SK-N-SH treated with all-trans-retinoic acid at 6 μM for 48 hours (cell line): ENCODE measurements at regions not wholly inside any gene's neighbourhood (a gene's known extent, or its start where the extent isn't known, plus 50 kb on each side); places are given as distances from the start of the nearest gene placed in this dataset.

Source experiments
- BACH2 ChIP-seq: fragments of 250-450 bp; sonication (Bioruptor Pico); IDR thresholded peaks from 2 replicates; pipeline ENCODE4 v1.9.0; 2021; ENCODE audit warnings: mild to moderate bottlenecking, borderline replicate concordance
- CREB5 ChIP-seq: fragments of 250-450 bp; sonication (Bioruptor Pico); IDR thresholded peaks from 2 replicates; pipeline ENCODE4 v1.5.1; 2020; ENCODE audit warnings: low read depth, mild to moderate bottlenecking, moderate library complexity
- CSDC2 ChIP-seq: fragments of 250-450 bp; sonication (Bioruptor Pico); IDR thresholded peaks from 2 replicates; pipeline ENCODE4 v1.5.0; 2020; ENCODE audit warnings: mild to moderate bottlenecking, moderate library complexity
- ESRRG ChIP-seq: fragments of 250-450 bp; sonication (Bioruptor Pico); IDR thresholded peaks from 2 replicates; pipeline ENCODE4 v1.6.1; 2021; ENCODE audit warnings: mild to moderate bottlenecking
- ISL1 ChIP-seq: fragments of 250-450 bp; sonication (Bioruptor Pico); IDR thresholded peaks from 2 replicates; pipeline ENCODE4 v2.1.2; 2022; ENCODE audit warnings: mild to moderate bottlenecking, moderate library complexity
- PATZ1 ChIP-seq: fragments of 250-450 bp; sonication (Bioruptor Pico); IDR thresholded peaks from 2 replicates; pipeline ENCODE4 v1.8.0; 2020; ENCODE audit warnings: mild to moderate bottlenecking, moderate library complexity, borderline replicate concordance
- PPARA ChIP-seq: fragments of 250-450 bp; sonication (Bioruptor Pico); IDR thresholded peaks from 2 replicates; pipeline ENCODE4 v1.5.0; 2020; ENCODE audit warnings: mild to moderate bottlenecking, borderline replicate concordance
- RARB ChIP-seq: fragments of 250-450 bp; sonication (Bioruptor Pico); IDR thresholded peaks from 2 replicates; pipeline ENCODE4 v1.8.0; 2021; ENCODE audit warnings: mild to moderate bottlenecking, moderate library complexity
- SNAI2 ChIP-seq: fragments of 250-450 bp; sonication (Bioruptor Pico); IDR thresholded peaks from 2 replicates; pipeline ENCODE4 v1.5.0; 2020; ENCODE audit warnings: mild to moderate bottlenecking, moderate library complexity
- TOX ChIP-seq: fragments of 250-450 bp; sonication (Bioruptor Pico); IDR thresholded peaks from 2 replicates; pipeline ENCODE4 v1.8.0; 2021; ENCODE audit warnings: mild to moderate bottlenecking, moderate library complexity, borderline replicate concordance
- TSHZ2 ChIP-seq: fragments of 250-450 bp; sonication (Bioruptor Pico); IDR thresholded peaks from 2 replicates; pipeline ENCODE4 v1.5.0; 2020; ENCODE audit warnings: mild to moderate bottlenecking, moderate library complexity
- ZC3H10 ChIP-seq: fragments of 250-450 bp; sonication (Bioruptor Pico); IDR thresholded peaks from 2 replicates; pipeline ENCODE4 v1.5.1; 2021; ENCODE audit warnings: mild to moderate bottlenecking, moderate library complexity
- ZFP30 ChIP-seq: fragments of 450-650 bp; formaldehyde crosslinking; IDR thresholded peaks from 2 replicates; pipeline ENCODE4 v1.5.0; 2022; ENCODE audit warnings: mild to moderate bottlenecking, moderate library complexity
- ZNF70 ChIP-seq: fragments of 450-650 bp; formaldehyde crosslinking; IDR thresholded peaks from 2 replicates; pipeline ENCODE4 v1.5.0; 2020; ENCODE audit warnings: mild to moderate bottlenecking, moderate library complexity

GRCh38 chr20:23149623-23150279 is 63.6 kb upstream of the CD93 start:
- TF ChIP-seq BACH2 (CRISPR knock-in tag) = no peak
- TF ChIP-seq PPARA (CRISPR knock-in tag) = no peak
- TF ChIP-seq CREB5 (CRISPR knock-in tag) = no peak
- no peak for TF ChIP-seq ISL1
- TF ChIP-seq ZNF70 = no peak
- TF ChIP-seq TSHZ2 = no peak
- TF ChIP-seq ZC3H10 (CRISPR knock-in tag) = no peak
- TF ChIP-seq CSDC2 (CRISPR knock-in tag) = no peak
- TF ChIP-seq ESRRG (CRISPR knock-in tag) = no peak
- no peak for TF ChIP-seq PATZ1
- TF ChIP-seq TOX (CRISPR knock-in tag) = no peak
- TF ChIP-seq RARB (CRISPR knock-in tag) = no peak
- TF ChIP-seq SNAI2 = no peak
- TF ChIP-seq ZFP30 (CRISPR knock-in tag) = no peak
